Dermis blood vessel endothelial cell (primary cell): ENCODE measurements at regions not wholly inside any gene's neighbourhood (a gene's known extent, or its start where the extent isn't known, plus 50 kb on each side); places are given as distances from the start of the nearest gene placed in this dataset.
"Not testable (repeated sequence)": the region's sequence is repeated elsewhere in the genome, so short reads cannot be mapped to it uniquely, and the experiment has no call there.

ENCODE experiments used
- DNase-seq: peaks from one replicate; pipeline ENCODE4 v3.0.0; 2010

DNA sequence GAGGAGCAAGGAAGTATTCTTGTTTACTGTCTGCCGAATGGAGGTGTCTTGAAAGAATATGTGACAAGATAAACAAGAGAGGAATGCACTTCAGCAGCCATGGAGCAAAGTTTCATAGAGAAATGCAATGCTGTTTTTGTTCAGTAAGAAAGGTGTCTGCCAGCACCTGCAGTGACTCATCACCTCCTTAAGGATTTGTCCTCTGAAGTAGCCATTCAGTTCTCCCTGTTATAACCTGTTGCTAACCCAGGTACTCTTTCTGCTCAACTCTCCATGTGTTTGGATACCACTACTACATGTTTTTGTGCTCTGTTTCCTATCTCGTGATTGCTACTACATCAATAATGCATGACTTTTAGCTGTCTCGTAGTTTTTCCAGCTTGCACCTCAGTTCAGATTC, 328.9 kb downstream of the CHL1 start:
- DNase-seq: no peak

DNA sequence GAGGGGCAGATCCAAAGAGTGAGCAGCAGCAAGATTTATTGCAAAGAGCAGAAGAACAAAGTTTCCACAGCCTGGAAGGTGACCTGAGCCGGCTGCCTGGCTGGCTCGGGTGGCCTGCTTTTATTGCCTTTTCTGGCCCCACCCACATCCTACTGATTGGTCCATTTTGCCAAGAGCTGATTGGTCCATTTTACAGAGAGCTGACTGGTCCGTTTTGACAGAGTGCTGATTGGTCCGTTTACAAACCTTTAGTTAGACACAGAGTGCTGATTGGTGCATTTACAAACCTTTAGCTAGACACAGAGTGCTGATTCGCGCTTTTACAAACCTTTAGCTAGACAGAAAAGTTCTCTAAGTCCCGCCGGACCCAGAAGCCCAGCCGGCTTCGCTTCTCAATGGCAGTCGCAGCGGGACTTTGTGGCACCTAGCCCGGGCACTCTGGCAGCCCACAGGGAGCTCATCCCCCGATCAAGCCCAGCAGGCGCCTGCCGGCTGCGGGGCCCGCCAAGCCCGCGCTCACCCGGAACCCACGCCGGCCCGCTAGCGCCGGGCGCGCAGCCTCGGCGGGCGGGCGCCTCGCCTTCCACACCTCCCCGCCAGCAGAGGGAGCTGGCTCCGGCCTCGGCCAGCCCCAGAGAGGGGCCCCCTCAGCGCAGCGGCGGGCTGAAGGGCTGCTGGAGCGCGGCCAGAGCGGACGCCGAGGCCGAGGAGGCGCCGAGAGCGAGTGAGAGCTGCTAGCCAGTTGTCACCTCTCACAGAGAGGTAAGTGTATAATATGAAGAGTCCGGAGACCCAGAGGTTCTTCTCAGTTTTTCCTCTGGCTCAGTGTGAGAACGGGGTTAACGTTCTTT, 339.2 kb downstream of the CHL1 start:
- DNase-seq: no peak

DNA sequence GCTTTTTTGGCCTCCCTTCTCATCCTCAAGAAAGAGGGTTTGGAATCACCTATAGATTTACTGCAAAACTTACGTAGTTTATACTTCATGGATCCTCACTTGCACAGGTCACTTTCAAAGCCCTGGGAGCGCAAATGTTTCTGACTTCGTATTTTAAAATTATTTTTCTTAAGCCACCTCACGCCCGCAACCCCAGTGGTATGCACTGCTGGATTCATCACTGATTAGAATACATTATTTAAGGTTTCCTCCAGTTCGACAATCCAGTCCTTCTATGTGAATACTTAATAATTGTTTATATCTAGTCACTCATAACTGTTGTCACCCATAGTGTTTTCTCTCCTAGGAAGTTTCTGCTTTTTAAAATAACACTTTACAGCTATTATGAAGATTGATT, 339.9 kb downstream of the CHL1 start:
- no peak for DNase-seq

DNA sequence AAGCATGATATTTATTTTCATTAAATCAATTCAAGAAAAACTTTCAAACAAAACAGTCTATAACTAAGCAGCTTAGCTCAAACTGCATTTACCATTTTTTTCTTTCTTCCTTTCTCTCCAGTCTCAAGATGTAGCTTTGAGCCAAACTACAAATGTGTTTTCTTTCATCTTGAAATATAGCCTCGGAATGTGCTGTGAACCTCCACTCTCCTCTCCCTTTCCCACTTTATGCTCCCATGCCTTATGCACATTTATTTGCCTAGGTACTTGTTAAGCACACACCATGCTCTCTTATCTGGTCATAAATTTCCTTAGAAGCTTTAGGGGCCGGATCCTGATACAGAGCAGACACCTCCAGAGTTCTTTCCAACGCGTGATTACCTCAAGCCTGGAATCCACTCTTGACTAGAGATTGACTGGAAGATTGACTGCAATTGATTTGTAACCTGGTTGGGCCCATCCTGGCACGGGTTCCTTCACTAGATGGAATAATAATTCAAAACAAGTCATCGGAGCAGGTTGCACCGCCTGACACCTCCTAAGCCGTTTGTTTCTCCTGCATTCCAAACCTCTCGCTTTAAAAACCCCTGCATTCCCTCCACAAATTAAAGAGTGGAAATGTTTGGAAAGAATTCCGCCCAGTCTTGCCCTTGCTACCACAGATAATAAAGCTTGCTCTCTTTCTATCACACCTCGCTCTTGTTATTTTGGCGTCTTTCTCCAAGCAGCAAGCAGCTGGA, 344.7 kb downstream of the CHL1 start:
- no peak for DNase-seq

DNA sequence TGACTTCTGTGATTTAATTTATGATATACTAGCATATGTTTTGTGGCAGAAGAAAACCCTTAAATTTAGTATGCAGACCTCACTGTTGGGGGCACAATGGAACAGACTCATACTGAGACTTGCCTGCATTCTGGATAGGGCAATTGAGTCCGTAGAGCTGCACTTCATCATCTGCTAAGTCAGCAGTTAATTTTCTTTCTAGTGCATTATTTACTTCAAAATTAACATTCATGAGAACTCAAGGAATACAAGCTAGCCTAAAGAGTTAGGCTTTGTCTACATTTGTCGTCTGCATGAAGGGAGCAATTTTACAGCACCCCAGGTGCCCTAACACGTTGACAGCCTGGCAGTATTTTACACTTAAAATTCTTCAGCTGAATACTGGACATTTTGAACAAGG, 345.5 kb downstream of the CHL1 start:
- no peak for DNase-seq

DNA sequence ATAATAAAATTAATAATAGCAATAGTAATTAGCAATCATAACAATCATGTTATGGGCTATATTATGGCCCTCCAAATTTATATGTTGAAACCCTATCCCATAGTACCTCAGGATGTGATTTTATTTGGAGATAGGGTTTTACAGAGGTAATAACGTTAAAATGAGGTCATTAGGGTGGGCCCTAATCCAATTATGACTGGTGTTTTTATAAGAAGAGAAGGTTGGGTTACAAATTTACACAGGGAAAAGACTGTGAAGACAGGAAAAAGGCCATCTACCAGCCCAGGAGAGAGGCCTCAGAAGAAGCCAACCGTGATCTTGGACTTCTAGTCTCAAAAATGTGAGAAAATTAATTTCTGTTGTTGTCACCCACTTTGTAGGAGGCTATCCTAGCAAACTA, 353.1 kb downstream of the CHL1 start:
- DNase-seq: no peak

DNA sequence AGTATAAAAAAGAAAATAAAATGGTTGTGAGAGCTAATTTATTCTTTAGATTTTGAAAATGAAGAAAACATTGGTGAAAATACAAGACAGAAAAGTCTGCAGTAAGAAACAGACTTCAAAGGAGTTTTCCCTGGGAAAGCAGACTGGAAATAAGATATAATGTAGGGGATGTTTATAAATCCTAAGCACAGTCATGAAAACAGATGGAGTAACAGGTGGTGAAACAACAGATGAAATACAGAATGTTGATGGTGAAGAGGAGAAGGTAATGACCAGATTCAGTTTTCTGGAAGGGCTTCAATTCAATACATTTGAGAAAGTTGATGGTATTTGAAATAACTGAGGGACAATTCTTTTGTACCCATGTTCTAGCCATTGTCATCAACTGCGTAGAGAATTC, 353.9 kb downstream of the CHL1 start:
- no peak for DNase-seq

DNA sequence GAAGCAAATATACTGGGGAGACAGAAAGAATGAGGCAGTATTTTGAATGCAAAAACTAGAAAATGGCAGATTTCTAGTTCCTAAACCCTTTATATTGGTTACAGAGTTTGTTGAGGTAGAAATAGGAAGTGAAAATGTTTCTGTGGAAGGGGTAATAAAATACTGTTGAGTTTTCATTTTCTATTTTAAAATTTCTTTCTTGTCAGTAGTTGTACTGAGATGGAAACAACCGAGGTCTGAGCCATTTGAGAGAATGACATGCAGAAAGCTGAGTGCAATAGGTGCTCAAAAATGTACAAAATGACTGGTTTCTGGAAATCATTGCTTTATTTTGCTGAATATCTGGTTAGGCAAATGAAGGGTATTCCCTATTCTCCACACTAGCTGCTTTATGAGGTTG, 361.4 kb downstream of the CHL1 start:
- no peak for DNase-seq

DNA sequence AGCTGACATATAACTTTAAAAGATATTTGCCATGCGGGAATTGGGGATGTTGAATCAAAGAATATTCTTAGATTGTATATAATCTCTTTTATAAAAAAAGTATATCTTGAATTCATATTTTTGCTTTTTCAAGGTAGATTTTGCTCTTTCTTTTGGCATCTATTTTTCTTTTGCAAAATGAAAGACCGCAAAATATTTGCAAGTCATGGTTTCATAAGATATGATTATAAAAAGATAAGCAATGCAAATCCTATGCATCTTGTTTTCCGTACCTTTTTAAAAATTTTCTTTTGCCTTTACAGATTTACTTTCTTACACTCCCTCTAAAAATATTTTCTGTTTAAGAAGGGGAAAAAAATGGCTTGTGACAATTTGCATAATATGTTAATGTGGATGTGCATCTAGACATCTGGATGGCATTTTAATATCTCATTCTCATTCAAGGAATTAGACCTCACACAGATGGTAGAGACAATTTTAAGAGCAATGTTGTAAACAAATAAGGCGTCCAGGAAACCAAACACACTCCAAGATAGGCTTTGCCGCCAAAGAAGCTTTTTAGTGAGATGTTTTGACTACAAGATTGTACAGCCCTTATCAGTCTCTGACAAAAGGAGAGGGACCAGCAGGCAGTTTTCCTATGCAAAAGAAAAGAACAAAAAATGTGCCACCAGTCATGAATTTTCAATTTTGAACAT, 371.1 kb downstream of the CHL1 start:
- no peak for DNase-seq

DNA sequence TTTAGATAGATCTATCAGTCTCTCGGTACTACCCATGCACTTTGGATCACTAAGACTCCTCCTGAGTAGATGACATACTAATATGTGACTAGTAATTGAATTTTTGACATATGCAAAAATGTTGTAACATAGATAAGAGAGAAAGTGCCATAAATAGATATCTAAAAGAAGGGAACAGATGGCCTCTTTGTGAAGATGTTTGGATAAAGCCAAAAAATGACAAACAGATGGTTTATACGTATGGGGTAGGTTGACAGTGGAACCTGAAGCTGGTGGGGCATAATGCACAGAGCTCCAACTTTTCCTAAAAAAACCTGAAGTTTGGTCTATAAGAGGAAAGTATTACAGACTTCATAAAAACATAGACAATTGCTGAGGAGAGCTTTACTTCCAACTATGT, 383.0 kb downstream of the CHL1 start:
- DNase-seq: not testable (repeated sequence)

DNA sequence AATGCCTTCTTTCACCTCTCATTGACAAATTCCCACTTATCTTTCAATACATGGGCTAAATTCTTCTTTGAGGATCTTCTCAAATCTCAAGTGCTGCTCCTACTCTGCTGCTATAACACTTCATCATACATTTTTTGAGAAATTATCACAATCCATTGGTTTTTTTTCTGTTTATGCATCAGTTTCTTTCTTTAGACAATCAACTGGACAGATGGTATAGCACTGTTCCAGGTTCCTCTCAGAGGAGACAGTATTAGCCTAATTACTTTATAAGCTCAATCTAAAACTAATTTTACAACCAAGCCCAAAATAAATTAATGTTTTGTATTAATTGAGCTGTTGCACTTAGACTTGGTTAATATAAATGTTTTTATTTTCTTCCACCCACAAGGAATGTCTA, 392.5 kb downstream of the CHL1 start:
- not testable (repeated sequence) for DNase-seq

DNA sequence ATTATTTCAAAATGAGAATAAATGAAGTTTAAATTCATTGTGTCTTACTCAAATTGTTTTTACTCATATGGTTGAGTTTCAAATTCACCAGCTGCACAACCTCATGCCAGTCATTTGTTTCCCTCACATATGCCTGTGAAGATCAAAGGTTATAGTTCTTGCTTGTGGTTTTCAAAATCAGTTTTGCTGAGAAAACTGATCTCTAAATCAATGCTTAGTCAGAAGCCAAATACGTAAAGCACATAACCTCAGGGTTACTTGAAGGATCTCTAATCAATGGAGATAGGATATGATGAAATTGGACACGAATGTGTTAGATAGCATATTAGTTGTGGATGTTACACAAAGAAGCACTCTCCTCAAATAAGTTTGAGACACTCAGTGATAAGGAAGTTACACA, 400.7 kb downstream of the CHL1 start:
- not testable (repeated sequence) for DNase-seq

DNA sequence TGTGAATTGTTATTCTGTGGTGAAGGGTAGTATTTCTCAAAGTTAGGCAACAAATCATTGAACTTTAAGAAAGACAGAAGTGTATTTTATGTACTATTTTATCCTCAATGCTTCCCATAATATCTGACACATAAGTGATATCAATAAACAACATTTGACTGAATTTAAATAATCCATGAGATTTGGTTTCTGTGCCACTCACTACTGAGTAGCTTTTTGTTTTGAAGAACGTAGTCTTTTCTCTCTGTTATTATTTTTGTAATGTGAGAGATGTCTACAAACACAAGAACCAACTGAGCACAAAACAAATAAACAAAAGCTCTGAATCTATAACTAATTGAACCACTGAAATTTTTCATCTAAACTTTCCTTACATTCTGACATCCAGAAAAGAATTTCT, 401.2 kb downstream of the CHL1 start:
- DNase-seq: not testable (repeated sequence)

DNA sequence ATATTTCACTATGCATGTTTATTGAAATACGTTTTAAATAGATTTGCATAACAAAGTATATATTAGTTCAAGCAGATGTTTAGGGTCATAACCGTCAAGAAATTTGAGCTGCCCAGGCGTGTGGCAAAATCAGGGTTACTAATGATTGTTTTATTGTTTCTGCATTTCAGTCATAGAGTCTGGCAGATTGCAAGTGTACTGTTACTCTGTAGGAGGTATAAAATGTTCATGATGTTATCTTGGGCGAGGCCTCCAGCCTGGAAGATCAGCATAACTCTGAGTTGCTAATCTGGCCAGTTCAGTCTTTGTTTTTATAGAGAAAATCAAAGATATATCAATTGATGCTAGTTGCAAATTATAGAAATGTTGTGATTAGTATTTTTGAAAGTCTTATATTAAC, 410.9 kb downstream of the CHL1 start:
- not testable (repeated sequence) for DNase-seq

DNA sequence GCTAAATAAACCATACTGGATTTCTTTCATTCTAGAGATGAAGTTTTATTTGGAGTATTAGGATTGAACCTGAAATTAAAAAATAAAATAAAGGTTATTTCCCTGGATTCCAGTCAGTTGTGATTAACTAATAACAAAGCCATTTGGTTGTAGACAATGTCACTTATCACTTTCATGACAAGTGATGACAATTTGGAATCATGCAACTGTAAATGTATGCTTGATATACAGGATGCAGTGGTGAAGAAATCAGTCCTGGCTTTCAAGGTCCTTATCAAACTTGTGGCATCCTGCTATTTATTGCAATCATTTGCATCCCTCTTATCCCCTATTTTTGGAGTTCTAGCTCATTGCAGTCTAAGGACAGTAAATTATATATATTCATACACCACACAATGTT, 425.2 kb downstream of the CHL1 start:
- DNase-seq: no peak

DNA sequence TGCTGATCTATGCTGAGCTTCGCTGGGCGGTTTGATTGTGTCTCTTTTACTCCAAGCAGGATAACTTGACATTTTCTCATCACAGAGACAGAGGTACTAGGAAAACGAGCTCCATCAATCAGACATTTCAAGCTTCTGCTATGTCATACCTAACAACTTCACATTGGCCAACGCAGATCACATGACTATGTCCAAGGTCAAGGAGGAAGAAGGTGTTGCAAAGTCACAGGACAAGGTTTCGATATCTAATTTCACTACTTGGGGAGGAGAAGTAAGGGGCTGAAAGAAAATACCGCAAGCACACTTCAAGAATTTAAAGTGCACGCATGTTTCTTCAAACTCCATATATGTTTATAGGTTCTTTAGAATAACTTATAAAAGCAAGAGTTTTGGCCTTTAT, 425.8 kb downstream of the CHL1 start:
- DNase-seq: no peak

DNA sequence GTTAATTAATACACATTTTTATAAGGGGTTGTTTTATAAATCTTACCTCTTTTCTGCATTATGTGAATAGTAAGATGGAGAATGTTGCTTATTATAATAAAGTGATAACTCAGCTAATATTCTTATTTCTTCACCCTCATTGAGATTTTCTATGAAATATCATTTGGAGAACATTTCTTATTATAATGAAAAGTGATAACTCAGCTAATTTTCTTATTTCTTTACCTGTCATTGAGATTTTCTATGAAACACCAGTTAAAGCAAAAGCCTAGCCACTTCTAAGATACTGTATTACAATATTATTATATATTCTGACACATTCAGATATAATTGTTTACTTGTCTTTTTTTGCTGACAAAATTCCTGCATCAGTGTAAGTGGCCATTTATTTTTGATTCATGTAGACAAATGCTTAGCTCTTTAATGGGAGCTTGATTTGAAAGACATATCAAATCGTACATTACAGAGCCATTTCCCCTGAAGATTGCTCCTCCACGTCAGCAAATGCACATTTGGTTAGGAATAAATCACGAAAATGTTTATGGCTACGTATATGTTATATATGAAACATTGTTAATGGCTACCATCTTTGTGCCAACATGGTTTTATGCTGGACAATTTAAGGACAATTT, 427.5 kb downstream of the CHL1 start:
- DNase-seq: no peak

DNA sequence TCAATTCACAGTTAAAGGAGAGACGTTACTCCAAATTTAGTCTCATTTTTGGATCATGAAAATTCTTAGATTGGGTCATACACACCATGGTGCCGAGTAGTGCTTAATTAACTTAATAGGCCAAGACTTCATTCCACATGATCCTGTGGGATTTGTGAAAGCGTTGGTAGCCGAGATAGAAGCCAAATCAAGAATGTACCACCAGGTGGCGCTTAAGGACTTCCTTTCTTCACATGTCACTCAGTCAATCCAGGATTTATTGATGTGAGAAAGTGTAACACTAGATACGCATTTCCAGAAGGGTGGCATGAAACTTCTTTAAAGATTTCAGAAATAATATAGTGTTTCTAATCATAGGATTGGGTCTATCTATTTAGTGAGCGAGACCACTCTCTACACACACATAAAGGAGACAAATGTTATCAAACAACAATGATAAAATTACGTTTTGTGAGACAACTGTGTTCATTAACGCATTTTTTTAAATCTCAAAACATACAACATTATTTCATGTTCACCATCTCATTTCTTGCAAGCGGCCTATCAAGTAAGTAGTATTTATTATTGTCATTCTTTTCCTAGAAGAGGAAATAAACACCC, 436.1 kb downstream of the CHL1 start:
- DNase-seq: peak; percentile 70

DNA sequence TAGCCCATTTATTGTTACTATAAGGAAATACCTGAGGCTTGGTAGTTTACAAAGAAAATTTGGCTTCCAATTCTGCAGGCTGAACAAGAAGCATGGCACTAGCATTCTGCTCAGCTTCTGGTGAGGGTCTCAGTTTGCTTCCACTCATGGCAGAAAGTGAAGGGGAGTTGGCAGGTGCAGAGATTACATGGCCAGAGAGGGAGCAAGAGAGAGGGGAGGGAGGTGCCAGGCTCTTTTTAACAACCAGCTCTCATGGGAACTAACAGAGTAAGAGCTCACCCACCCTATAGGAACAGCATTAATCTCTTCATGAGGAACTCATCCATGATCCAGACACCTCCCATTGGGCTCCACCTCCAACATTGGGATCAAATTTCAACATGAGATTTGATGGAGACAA, 437.9 kb downstream of the CHL1 start:
- DNase-seq: no peak

DNA sequence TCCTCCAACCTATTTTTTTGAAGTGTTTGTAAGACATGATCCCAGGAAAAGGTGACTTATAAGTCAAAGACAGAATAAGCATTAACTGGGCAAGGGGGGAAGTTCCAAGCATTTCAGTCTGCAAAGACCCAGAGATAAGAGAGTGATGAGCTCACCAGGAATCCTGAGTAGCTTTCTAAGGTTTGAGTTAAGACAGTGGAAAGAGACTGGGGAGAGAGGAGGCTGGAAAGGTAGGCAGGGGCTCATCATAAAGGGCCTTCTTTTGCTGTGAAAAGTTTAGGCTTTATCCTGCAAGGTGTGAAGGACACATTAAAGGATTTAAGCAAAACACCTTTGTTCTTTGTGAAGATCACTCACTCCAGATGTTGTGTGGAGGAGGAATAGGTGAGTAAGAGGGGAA, 438.8 kb downstream of the CHL1 start:
- DNase-seq: no peak

DNA sequence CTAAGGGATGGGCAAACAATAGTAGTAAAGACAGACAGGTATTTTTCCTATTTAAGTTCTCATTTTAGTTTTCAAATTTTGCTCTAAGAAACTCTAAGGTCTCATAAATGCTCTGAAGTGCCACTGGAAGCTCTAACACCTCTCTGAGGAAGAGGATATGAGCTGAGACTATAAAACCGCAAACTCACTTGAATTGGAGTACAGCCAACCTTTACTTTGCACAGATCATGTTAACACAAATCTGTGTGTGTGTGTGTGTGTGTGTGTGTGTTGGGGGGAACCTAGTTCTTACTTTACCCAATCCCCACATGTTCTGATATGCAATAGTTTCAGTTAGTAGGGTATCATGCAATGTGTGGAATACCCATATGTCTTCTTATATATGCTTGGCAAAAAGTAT, 446.8 kb downstream of the CHL1 start:
- DNase-seq: no peak

DNA sequence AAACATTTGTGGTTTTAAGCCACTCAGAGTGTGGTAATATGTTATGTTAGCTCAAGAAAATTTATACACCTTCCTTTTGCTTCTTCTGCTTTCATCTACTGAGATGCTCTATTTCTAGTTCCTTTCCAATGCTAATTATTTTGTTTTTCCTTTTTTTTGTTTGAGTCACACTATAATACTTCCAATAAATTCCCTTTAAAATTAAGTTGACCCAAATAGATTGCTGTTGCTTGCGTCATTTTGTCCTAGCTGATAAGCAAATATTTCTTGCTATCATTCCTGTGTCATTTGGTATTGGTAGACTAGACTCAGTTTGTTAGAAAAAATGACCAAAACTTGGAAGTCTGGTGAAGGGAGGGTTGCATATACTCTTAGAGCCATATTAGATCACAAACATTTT, 437.0 kb upstream of the CNTN6 start:
- DNase-seq: no peak

DNA sequence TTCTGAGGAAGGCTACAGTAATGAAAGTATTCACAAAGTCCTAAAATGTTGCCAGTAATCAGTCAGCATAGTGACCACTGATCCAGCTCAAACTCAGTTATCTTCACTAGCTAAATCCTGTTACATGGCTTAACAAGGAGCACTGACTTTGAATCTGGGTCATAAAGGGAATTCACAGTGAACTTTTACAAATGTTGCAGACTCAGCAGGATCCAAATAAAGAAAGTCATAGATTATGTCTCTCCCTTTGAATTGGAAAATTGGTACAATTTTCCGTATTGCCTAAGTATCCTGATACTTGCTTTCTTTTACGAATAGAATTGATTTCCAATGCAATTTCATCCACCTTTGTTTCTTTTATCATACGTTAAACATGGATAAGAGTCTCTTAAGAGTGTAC, 431.5 kb upstream of the CNTN6 start:
- no peak for DNase-seq
